Activated naive CD4-positive, alpha-beta T cell treated with anti-CD3 and anti-CD28 coated beads, Interleukin-2, amount 50 U/mL, for 72 hours (primary cell): ENCODE measurements at regions not wholly inside any gene's neighbourhood (a gene's known extent, or its start where the extent isn't known, plus 50 kb on each side); places are given as distances from the start of the nearest gene placed in this dataset.
A peak's percentile ranks its signal among the peaks of the same experiment; 100 is the strongest.
"Not testable (repeated sequence)": the region's sequence is repeated elsewhere in the genome, so short reads cannot be mapped to it uniquely, and the experiment has no call there.

Experiments used
- ATAC-seq, 2 donors: fragments of 150-1000 bp; cut with Tn5 transposase; 2 replicates each; pipeline ENCODE4 v1.10.0; 2021; ENCODE audit warnings: mild to moderate bottlenecking in 2 of 2, moderate library complexity in 2 of 2
- DNase-seq, 2 donors: peaks; one replicate each; pipeline ENCODE4 v3.0.0; 2021 to 2022; ENCODE audit warnings: low spot score in 2 of 2
- H3K27ac Mint-ChIP-seq, 2 donors: one replicate each; pipeline ENCODE4 v1.8.0; 2022; ENCODE audit warnings: mild to moderate bottlenecking in 2 of 2, mixed read lengths in 2 of 2
- H3K36me3 Mint-ChIP-seq, 2 donors: one replicate each; pipeline ENCODE4 v1.8.0; 2022; ENCODE audit warnings: mixed read lengths in 2 of 2
- H3K9me3 Mint-ChIP-seq, 2 donors: one replicate each; pipeline ENCODE4 v1.8.0; 2022; ENCODE audit warnings: mixed read lengths in 2 of 2

- H3K27ac Mint-ChIP-seq: no peak overlapping the region
- DNase-seq (no peak), ATAC-seq (no peak)
- no peaks in the 10 kb centered on the region for H3K36me3 Mint-ChIP-seq
- peaks cover 7 to 14% of the 10 kb centered on the region in 2 donors for H3K9me3 Mint-ChIP-seq
Measured at GRCh38 chr6:68040780-68041179, 594.3 kb upstream of the ADGRB3 start.

DNA sequence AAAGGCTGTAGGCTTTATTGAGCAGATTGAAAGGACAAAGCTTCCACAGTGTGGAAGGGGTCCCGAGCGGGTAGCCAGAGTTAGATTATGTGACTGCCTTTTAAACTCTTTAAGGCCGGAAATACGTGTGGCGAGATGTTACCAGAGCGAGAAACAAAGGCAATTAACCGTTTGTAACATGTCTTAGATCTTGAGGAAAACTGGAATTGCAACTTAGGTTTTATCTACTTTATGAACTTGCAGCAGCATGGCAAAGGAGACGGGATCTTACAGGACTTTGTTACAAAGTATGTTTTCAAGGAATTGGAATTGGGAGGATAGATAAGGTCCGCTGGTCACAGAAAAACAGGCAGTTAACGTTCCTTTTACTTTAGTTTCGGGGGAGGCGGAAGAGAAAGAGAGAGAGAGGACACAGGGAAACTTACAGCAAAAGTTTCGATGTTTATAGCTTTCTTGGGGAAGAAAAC lies 594.7 kb upstream of the ADGRB3 start:
- DNase-seq: no peak
- ATAC-seq: no peak

DNA sequence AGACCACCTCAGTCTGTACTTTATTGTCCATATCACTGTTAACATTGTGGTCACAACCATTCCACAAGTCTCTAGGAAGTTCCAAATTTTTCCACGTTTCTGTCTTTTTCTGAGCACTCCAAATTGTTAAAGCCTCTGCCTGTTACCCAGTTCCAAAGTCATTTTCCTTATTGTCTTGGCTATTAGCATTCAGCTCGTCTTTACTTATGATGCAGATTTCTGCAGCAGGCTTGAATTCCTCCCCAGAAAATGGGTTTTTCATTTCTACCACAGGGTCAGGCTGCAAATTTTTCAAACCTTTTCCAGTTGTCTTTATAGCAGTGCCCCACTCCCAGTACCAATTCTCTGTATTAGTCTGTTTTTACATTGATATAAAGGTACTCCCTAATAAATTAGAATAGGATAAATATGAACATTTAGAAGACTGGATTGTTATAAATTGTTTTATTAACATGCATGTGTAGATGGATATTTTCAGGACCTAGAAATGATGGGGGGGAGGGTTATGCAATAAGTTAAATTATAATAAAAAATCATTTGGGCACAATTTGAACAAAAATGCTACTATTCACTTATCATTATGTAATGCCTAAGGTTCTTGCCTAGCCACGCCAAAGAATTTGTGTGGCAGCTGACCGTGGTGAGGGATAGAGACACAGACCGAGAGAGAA lies 595.3 kb upstream of the ADGRB3 start:
- Mint-ChIP-seq H3K27ac (no peak overlapping the region), H3K36me3 (no peaks in the 10 kb centered on the region), H3K9me3 (peaks cover 7 to 14% of the 10 kb centered on the region in 2 donors)
- no peak for ATAC-seq
- DNase-seq: no peak

More for the DNA sequence above, 594.7 kb upstream of the ADGRB3 start:
- Mint-ChIP-seq H3K27ac (no peak overlapping the region), H3K9me3 (peaks cover 7 to 14% of the 10 kb centered on the region in 2 donors), H3K36me3 (no peaks in the 10 kb centered on the region)

- Mint-ChIP-seq H3K27ac (no peak overlapping the region), H3K9me3 (peaks cover 7 to 14% of the 10 kb centered on the region in 2 donors), H3K36me3 (no peaks in the 10 kb centered on the region)
- DNase-seq: no peak
- no peak for ATAC-seq
Measured at GRCh38 chr6:68038815-68039408, 596.2 kb upstream of the ADGRB3 start.

DNA sequence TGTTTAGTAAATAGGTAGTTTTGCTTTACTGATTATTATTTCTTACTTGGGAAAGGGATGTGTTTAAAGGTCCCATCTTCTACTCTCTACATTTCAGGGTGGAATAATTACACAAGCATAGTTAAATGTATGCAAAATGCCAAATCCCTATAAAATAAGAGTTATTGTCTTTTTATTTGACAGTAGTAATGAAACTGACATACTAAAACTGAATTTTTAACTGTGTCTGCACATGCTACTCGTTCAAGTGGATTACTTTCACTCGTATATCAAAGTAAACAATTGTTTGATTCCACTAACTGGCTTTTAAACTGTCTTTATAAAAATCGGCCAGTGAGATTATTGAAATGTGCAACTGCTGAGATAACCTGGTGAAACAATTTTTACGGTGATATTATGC lies 602.9 kb upstream of the ADGRB3 start:
- Mint-ChIP-seq H3K9me3 (peaks cover 8% of the 10 kb centered on the region in 2 donors), H3K36me3 (no peaks in the 10 kb centered on the region)
- ATAC-seq: no peak

DNA sequence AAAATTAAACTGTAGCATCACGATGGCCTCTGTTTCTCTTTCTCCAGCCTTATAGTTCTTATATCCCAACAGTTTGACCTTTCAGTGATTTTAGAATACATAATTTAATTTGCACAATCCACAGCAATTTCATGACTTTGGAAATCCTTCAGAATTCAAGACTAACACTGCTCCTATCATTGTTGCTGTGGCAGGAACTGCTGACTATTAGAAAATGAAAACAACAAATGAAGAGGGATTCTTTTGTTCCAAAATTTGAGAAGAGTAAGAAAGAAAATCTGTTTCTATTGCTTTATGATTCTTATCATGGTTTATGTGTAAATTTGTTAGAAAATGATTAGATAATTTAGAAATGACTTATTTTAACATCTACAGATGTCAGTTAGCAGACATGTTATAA lies 604.0 kb upstream of the ADGRB3 start:
- Mint-ChIP-seq H3K9me3 (peaks cover 8% of the 10 kb centered on the region in 2 donors), H3K36me3 (no peaks in the 10 kb centered on the region), H3K27ac (no peak overlapping the region)
- DNase-seq (no peak), ATAC-seq (no peak)

More for the DNA sequence above, 602.9 kb upstream of the ADGRB3 start:
- no peak overlapping the region for H3K27ac Mint-ChIP-seq
- DNase-seq: no peak

DNA sequence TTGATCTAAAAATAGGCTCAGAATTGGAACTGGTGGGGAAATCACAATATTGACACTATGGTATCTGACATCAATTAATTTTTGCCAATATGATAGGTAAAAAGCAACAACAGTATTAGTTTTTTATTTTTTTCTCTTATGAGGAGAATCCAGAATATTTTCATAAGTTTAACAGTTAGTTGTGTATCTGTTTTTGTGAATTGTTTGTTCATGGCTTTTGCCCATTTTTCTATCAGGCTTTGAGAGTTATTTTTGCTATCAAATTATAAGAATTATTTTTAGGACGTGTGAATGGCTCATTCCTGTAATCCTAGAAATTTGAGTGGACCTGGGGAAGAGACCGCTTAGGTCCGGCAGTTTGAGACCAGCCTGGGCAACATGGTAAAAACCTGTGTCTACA lies 608.6 kb upstream of the ADGRB3 start:
- no peak for ATAC-seq
- H3K27ac Mint-ChIP-seq: no peak overlapping the region

GRCh38 chr6:68025764-68026163 lies 609.3 kb upstream of the ADGRB3 start:
- H3K36me3 Mint-ChIP-seq: no peaks in the 10 kb centered on the region
- ATAC-seq: no peak
- H3K27ac Mint-ChIP-seq: no peak overlapping the region
- DNase-seq: no peak
- peaks cover 8 to 12% of the 10 kb centered on the region in 2 donors for H3K9me3 Mint-ChIP-seq

More for the DNA sequence above, 608.6 kb upstream of the ADGRB3 start:
- peaks cover 8 to 12% of the 10 kb centered on the region in 2 donors for H3K9me3 Mint-ChIP-seq
- DNase-seq: no peak
- no peaks in the 10 kb centered on the region for H3K36me3 Mint-ChIP-seq

DNA sequence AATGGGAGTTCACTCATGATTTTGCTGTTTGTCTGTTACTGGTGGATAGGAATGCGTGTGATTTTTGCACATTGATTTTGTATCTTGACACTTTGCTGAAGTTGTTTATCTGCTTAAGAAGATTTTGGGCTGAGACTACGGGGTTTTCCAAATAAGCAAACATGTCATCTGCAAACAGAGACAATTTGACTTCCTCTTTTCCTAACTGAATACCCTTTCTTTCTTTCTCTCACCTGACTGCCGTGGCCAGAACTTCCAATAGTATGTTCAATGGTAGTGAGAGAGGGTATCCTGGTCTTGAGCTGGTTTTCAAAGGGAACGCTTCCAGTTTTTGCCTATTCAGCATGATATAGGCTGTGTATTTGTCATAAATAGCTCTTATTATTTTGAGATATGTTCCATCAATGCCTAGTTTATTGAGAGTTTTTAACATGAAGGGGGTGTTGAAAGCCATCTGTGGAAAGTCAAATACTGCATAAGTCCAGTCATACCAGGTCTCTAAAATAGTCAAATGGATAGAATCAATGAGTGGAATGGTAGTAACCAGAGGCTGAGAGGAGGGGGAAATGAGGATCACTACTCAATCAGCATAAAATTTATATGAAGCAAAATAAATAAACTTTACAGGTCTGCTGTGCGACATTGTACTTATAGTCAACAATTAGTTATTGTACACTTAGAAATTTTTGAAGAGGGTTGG lies 610.4 kb upstream of the ADGRB3 start:
- no peak for DNase-seq
- no peaks in the 10 kb centered on the region for H3K36me3 Mint-ChIP-seq
- no peak overlapping the region for H3K27ac Mint-ChIP-seq
- ATAC-seq: no peak
- peaks cover 8 to 12% of the 10 kb centered on the region in 2 donors for H3K9me3 Mint-ChIP-seq

DNA sequence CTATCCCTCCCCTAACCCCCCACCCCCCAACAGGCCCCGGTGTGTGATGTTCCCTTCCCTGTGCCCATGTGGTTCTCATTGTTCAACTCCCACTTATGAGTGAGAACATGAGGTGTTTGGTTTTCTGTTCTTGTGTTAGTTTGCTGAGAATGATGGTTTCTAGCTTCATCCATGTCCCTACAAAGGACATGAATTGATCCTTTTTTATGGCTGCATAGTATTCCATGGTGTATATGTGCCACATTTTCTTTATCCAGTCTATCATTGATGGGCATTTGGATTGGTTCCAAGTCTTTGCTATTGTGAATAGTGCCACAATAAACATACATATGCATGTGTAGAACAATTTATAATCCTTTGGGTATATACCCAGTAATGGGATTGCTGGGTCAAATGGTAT lies 612.1 kb upstream of the ADGRB3 start:
- H3K27ac Mint-ChIP-seq, H3K36me3 Mint-ChIP-seq, ATAC-seq, DNase-seq: not testable (repeated sequence)
- H3K9me3 Mint-ChIP-seq: peaks cover 7 to 14% of the 10 kb centered on the region in 2 donors

DNA sequence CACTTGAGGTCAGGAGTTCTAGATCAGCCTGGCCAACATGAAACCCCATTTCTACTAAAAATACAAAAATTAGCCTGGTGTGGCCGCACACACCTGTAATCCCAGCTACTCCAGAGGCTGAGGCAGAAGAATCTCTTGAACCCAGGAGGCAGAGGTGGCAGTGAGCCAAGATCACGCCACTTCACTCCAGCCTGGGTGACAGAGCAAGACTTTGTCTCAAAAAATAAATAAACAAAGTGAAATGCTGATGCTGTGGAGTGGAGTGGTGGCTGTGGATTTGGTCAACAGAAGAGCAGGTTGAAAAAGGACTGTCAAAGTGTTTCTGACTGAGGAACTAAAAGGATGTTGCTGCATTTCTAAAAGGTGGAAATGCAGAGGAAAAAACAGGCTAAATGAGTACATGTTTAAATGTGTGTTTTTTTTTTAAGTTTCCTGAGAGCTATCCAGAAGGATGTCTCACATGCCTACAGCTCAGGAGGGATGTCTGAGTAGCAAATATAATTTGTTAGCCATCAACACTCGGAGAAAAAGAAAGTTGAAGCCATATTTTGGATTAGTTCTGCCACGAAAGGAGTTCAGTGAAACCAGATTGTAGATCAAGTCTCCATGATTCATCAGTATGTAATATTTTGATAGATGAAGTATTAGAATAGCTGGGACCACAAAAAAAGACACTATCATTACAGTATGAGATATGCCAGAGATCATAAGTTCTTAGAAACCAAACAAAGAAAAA lies 621.1 kb upstream of the ADGRB3 start:
- H3K9me3 Mint-ChIP-seq: peaks cover 14 to 24% of the 10 kb centered on the region in 2 donors
- no peak for ATAC-seq
- H3K27ac Mint-ChIP-seq: no peak overlapping the region
- peaks cover 0 to 6% of the 10 kb centered on the region in 2 donors for H3K36me3 Mint-ChIP-seq
- no peak for DNase-seq

DNA sequence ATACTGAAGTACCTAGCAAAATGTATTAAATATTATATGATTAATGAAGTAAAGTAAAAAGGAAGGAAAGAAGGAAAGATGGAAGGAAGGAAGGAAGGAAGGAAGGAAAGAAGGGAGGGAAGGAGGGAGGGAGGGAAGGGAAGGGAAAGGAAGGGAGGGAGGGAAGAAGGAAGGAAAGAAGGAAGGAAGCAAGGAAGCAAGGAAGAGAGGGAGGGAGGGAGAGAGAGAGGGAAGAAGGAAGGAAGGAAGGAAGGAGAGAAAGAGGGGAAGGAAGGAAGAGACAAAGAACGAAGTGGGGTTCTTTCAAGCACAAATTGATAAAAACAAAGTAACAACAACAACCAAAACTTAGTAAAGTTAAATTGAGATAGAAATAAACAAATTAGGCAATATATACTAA lies 622.3 kb upstream of the ADGRB3 start:
- Mint-ChIP-seq H3K36me3 (peaks cover 0 to 6% of the 10 kb centered on the region in 2 donors), H3K9me3 (peaks cover 14 to 24% of the 10 kb centered on the region in 2 donors), H3K27ac (no peak overlapping the region)
- DNase-seq (no peak), ATAC-seq (no peak)

DNA sequence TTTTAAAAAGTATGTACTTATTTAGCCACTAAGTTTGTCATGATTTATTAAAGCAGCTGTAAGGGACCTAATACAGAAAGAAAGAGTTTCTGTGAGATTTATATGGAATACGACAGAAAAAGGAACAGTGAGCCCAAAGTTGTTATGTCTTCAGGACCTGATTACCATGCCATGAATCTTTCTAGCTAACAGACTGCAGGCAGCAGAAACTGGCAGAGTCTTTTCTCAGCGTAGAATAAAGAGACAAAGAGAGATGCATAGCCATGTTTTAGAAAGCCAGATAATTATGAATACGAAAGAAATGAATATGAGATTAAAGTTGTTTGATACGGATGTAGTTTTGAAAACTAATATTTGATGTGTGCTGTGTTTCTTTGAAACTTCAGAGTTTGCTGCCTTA lies 624.1 kb upstream of the ADGRB3 start:
- Mint-ChIP-seq H3K9me3 (peaks cover 20 to 28% of the 10 kb centered on the region in 2 donors), H3K36me3 (peaks cover 0 to 6% of the 10 kb centered on the region in 2 donors), H3K27ac (no peak overlapping the region)
- DNase-seq (no peak), ATAC-seq (no peak)

DNA sequence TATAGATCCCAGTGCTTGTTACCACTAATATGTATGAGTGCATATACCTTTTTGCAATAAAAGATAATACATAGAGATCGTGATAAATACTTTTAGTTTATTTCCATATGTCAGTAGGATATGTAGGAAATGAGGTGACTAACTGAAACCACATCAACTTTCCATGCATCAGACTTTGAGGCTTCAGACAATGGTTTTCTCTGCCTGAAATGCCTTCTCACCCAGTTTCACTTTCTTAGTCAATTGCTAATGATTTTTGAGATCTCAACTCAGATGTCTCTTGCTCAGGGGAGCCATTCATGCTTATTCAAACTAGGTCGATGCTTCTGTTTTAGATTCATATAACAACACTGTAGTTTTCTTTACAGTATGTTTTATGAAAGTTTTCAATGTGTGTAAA lies 626.6 kb upstream of the ADGRB3 start:
- H3K27ac Mint-ChIP-seq: no peak overlapping the region
- peaks cover 0 to 6% of the 10 kb centered on the region in 2 donors for H3K36me3 Mint-ChIP-seq
- peaks cover 20 to 21% of the 10 kb centered on the region in 2 donors for H3K9me3 Mint-ChIP-seq
- ATAC-seq (peak in 1 of 2 donors; percentile 37), DNase-seq (no peak)

GRCh38 chr6:68007717-68008116 lies 627.4 kb upstream of the ADGRB3 start:
- no peak overlapping the region for H3K27ac Mint-ChIP-seq
- no peak for ATAC-seq
- H3K36me3 Mint-ChIP-seq: peaks cover 0 to 6% of the 10 kb centered on the region in 2 donors
- peaks cover 19 to 22% of the 10 kb centered on the region in 2 donors for H3K9me3 Mint-ChIP-seq
- DNase-seq: no peak

GRCh38 chr6:67986694-67987232 lies 648.3 kb upstream of the ADGRB3 start:
- Mint-ChIP-seq H3K27ac (no peak overlapping the region), H3K36me3 (no peaks in the 10 kb centered on the region), H3K9me3 (peaks cover 4 to 20% of the 10 kb centered on the region in 2 donors)
- DNase-seq (no peak), ATAC-seq (no peak)
